Tibial artery (tissue), 4 donors: ENCODE measurements at regions not wholly inside any gene's neighbourhood (a gene's known extent, or its start where the extent isn't known, plus 50 kb on each side); places are given as distances from the start of the nearest gene placed in this dataset.

ENCODE experiments used
- DNase-seq, 2 donors: peaks; one replicate each; pipeline ENCODE4 v3.0.0-alpha.2; 2019
- H3K27ac ChIP-seq, 2 donors: fragments of 200-600 bp; sonication (generic) in 1 of 2; 1 replicate in 1 of 2; 2 replicates in 1 of 2; pipeline ENCODE4 v1.5.1; 2018 to 2019; ENCODE audit warnings: mild to moderate bottlenecking in 1 of 2
- H3K27me3 ChIP-seq, 2 donors: fragments of 200-600 bp; sonication (generic) in 1 of 2; one replicate each; pipeline versions ENCODE4 v1.5.1 to v1.6.0; 2016 to 2019
- H3K36me3 ChIP-seq, 3 donors: fragments of 200-600 bp; sonication (generic) in 2 of 3; one replicate each; pipeline ENCODE4 v1.5.1; 2016 to 2019; ENCODE audit warnings: mild to moderate bottlenecking in 2 of 3
- H3K4me1 ChIP-seq, 4 donors: fragments of 200-600 bp; sonication (generic) in 2 of 4; 1 replicate in 3 of 4; 2 replicates in 1 of 4; pipeline ENCODE4 v1.5.1; 2016 to 2019
- H3K4me3 ChIP-seq, 2 donors: fragments of 200-600 bp; sonication (generic) in 1 of 2; 1 replicate in 1 of 2; 2 replicates in 1 of 2; pipeline ENCODE4 v1.5.1; 2018 to 2019; ENCODE audit warnings: mild to moderate bottlenecking in 2 of 2
- H3K9me3 ChIP-seq, 3 donors: fragments of 200-600 bp; sonication (generic) in 1 of 3; one replicate each; pipeline ENCODE4 v1.5.1; 2016 to 2019
- intact Hi-C: fragments of 100-400 bp; cut with DNase I; formaldehyde crosslinking; loops from one replicate; pipeline ENCODE4 v1.15.0; 2023; ENCODE audit warnings: low total_unique reads
- TF ChIP-seq, protein P1 (sequence below), 2 experiments: fragments of 200-600 bp in 1 of 2; fragments of 450-650 bp in 1 of 2; IDR thresholded peaks; one replicate each; pipeline ENCODE4 v1.5.1; 2017 to 2019; ENCODE audit warnings: antibody characterized with exemption in 2 of 2, mild to moderate bottlenecking in 1 of 2, moderate library complexity in 1 of 2

DNA sequence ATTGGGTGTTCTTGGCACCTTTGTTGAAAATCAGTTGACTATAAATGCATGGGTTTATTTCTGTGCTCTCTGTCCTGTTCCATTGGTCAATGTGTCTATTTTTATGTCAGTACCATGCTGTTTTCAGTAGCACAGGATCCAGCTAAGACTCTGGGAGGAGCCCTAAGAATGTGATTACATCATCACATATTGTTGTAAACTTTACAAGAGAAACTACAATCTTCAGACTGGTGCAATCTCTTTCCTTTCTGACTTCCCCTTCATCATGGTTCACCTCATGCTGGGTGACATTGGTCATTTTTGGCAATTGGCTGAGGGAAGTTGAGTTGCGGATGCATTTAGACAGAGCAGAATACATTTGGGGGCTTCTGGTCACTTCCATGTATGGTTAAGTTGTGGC lies 88.4 kb downstream of the C21orf91 start:
- H3K4me1 ChIP-seq: peaks cover 0 to 8% (median 0%) of the 10 kb centered on the region in 4 donors
- no peaks in the 10 kb centered on the region for H3K27me3 ChIP-seq
- no peaks in the 10 kb centered on the region for H3K36me3 ChIP-seq
- intact Hi-C loops: no loop called here
- DNase-seq: no peak
- no peak overlapping the region for H3K27ac ChIP-seq
- no peaks in the 10 kb centered on the region for H3K9me3 ChIP-seq
- H3K4me3 ChIP-seq: no peak overlapping the region
- TF ChIP-seq, protein P1, sequence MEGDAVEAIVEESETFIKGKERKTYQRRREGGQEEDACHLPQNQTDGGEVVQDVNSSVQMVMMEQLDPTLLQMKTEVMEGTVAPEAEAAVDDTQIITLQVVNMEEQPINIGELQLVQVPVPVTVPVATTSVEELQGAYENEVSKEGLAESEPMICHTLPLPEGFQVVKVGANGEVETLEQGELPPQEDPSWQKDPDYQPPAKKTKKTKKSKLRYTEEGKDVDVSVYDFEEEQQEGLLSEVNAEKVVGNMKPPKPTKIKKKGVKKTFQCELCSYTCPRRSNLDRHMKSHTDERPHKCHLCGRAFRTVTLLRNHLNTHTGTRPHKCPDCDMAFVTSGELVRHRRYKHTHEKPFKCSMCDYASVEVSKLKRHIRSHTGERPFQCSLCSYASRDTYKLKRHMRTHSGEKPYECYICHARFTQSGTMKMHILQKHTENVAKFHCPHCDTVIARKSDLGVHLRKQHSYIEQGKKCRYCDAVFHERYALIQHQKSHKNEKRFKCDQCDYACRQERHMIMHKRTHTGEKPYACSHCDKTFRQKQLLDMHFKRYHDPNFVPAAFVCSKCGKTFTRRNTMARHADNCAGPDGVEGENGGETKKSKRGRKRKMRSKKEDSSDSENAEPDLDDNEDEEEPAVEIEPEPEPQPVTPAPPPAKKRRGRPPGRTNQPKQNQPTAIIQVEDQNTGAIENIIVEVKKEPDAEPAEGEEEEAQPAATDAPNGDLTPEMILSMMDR (IDR thresholded peaks at IDR 0.05): no peak

DNA sequence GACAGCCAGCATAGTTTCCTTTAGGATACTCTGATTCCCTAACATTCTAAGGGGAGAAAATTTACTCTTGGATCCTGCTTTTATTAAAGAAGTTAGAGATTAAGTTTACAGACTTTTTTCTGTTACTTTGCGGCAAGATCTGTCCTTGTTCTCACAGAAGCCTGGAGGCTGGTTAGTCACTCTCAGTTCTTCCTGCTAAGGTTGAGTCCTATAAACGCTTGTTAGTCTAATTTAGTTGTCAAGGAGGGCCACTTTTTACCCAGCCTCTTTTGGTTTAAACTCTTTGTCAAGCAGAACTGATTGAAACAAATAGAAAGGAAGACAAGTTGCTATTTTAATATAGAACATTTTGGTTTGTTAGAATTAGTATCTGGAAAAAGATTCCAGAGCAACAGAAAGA lies 89.7 kb downstream of the C21orf91 start:
- intact Hi-C loops: no loop called here
- Histone ChIP-seq H3K36me3 (no peaks in the 10 kb centered on the region), H3K4me3 (no peak overlapping the region), H3K27ac (no peak overlapping the region), H3K9me3 (no peaks in the 10 kb centered on the region), H3K4me1 (peaks cover 0 to 8% (median 0%) of the 10 kb centered on the region in 4 donors), H3K27me3 (no peaks in the 10 kb centered on the region)
- no peak for DNase-seq
- TF ChIP-seq, protein P1 (IDR thresholded peaks at IDR 0.05): no peak

DNA sequence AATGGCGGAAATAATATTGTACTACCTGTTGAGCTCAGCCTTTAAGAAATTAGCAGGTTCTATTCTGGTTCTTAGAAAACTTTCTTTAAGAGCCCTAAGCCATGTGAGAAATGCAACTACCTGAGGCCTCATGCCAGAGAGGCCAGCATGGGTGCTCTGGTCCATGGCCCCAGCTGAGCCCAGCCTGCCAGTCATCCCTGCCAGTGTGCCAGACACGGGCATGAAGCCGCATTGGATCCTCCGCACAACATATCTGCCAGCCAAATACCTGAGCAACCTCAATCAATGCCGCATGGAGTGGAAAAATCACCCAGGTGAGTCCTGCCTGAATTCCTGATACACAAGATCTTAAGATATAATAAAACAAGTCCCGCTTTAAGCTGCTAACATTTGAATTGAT lies 91.8 kb downstream of the C21orf91 start:
- no peak overlapping the region for H3K27ac ChIP-seq
- intact Hi-C loops: no loop called here
- peaks cover 0 to 8% (median 0%) of the 10 kb centered on the region in 4 donors for H3K4me1 ChIP-seq
- H3K36me3 ChIP-seq: no peaks in the 10 kb centered on the region
- no peaks in the 10 kb centered on the region for H3K9me3 ChIP-seq
- H3K27me3 ChIP-seq: no peaks in the 10 kb centered on the region
- no peak overlapping the region for H3K4me3 ChIP-seq
- TF ChIP-seq, protein P1 (IDR thresholded peaks at IDR 0.05): no peak
- no peak for DNase-seq

DNA sequence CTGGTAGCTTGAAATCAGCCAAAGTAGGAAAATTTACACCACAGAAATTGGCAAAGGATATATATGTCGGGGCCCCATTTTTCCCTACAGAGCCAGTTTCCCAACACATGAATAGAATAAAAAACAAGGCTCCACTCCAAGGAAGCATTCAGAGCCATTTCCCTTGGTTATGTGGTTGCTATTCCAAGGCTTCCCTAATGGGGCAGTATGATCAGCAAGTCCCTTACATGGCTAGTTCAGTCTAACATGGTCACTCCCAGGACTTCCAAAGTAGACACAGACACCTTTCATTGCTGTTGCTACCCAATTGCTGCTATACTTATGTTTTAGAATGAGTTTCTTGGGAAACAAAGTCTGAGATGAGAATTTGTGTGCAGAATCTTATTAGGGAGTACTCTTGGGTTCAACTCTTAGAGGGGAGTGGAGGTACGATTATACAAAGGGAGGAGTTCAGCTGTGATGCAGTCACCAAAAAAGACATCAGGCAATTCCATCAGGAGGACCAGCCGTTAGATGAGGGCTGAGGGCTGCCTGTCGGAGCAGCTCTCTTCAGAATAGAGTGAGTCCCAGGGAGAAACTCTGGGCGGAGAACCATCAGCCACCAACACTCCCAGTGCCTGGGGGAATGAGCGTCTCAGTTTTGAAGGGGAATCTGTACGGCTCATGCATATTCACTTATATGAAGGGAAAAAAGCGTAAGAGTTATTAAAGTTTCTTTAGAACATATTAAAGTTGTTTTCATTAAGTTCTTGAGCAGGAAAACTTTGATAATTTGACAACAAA lies 92.9 kb downstream of the C21orf91 start:
- Histone ChIP-seq H3K27me3 (no peaks in the 10 kb centered on the region), H3K27ac (no peak overlapping the region), H3K36me3 (no peaks in the 10 kb centered on the region), H3K4me3 (no peak overlapping the region), H3K4me1 (peaks cover 0 to 8% (median 0%) of the 10 kb centered on the region in 4 donors), H3K9me3 (no peaks in the 10 kb centered on the region)
- TF ChIP-seq, protein P1 (IDR thresholded peaks at IDR 0.05): no peak
- no peak for DNase-seq
- intact Hi-C loops: no loop called here

DNA sequence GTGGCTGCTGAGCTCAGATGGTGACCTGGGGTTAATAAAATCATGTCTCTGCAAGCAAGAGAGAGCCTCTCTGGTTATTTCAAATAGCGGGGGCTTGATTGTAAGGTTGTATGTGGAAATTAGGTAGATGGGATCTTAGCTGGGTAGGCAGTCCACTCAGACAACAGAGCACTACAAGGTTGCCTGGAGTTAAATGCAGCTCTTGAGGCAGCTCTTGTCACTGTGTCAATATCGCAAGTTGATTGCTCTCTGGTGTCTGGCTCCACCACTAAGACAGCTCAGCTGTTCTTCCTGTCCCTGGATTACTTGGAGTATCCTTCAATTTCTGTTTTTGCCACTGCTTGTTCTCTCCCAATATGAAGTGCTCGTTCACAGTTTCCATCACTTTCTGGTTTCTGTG lies 93.8 kb downstream of the C21orf91 start:
- intact Hi-C loops: no loop called here
- Histone ChIP-seq H3K36me3 (no peaks in the 10 kb centered on the region), H3K4me3 (no peak overlapping the region), H3K4me1 (peaks cover 0 to 1% (median 0%) of the 10 kb centered on the region in 4 donors), H3K27me3 (no peaks in the 10 kb centered on the region), H3K9me3 (no peaks in the 10 kb centered on the region), H3K27ac (no peak overlapping the region)
- TF ChIP-seq, protein P1 (IDR thresholded peaks at IDR 0.05): no peak
- DNase-seq: no peak
